ENCODE measurements at regions not wholly inside any gene's neighbourhood (a gene's known extent, or its start where the extent isn't known, plus 50 kb on each side); places are given as distances from the start of the nearest gene placed in this dataset.

DNA sequence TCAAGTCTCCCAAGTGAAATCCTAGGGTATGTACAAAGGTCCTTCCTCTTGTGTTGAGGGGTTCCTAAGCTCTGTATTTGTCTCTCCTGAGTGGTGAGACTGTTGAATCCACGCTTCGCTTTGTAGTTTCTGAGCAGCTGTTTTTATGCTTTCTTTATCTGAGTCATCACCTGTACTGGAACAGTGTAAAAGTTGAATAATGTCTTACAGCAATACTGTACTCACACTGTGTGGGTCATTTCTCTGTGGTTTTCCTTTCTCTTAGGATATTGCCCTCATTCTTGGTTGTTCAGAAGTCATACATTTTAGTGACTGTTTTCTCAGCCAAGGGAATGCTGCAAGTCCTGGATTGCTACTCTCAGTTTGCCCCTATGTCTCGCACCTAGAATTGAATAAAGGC lies 1596.6 kb downstream of the SLITRK5 start:
- DNase-seq = no peak

DNA sequence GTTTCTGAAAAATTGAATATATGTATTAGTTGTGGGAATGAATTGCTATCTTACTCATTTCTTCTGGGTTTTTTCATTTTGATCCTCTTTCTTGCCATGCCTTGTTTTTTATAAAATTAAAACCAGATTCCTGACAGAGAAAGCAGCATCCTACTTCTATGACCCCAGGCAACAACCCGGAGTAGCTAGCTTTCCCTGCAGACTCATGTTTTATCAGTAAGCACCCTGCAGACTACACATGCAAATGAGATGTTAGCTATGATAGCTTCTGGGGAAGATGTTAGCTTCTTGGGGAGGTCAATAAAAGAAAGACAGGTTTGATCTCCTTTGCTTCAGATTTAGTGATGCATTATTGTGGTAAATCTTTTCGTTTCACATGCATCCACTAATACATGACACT lies 1598.6 kb downstream of the SLITRK5 start:
- DNase-seq = no peak

DNA sequence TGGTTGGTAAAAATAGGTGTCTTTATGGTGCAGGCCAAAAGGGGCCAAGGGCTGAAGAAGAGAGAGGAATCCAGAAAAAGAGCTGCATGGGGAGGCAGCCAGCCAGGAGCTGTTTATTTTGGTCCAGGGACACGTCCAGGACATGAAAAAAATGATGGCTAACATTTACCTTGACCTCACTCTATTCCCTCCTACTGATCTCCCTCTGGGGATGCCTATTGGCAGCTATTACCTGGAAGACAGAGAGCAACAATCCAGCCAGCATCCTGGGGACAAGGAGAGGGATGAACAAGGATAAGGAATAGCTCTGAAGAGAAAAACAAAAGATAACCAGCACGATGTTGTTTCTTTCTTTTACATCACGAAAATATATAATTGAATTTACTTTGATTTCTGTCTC lies 1599.6 kb downstream of the SLITRK5 start:
- no peak for DNase-seq

DNA sequence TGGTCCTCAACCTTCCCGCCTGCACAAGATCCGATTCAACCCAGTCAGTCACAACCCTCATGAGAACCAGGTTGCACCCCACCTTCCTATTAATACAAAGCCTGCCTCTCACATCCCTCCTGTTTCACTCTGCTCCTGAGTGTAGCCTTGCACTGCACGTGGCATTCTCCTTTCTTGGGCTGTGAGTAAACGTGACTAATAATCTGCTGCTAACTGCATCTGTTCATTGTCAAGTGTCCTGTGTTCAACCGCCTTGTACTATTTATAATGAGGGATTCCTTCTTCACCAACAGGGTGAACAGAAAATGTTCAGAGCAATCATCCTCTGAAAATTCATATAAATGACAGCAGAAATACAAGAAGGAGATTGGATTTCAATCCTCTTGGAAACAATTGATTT lies 1608.2 kb downstream of the SLITRK5 start:
- DNase-seq = no peak

DNA sequence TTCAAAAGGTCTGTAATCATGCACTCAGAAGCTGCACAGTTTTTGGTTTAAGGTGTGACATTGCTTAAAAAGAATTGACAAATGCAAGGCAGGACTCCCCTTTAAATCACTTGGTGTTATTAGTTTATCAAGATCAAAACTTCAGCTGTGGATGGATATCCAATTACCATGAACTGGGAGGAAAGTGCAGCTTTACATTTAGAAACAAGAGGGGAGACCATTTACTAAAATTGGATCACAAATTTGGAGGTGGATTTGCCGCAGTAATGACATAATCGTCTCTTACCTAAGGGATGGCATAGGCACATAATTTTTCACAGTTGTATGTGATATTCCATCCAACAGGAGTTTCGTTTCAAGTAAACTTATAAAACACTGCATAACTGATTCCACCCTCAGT lies 1610.2 kb downstream of the SLITRK5 start:
- DNase-seq = no peak

DNA sequence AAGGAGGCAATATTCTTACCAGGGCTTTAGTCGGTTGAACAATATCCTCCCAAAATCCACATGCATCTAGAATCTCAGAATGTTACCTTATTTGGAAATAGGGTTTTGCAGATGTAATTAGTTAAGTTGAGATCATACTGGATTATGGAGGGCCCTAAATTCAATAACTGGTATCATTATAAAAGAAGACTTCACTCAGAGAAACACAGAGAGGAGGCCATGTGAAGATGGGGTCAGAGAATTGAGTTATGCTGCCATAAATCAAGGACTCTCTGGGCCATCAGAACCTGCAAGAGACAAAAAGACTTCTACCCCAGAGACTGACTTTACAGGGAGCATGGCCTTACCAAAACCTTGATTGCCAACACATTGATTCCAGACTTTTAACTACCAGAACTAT lies 1611.1 kb downstream of the SLITRK5 start:
- DNase-seq = no peak

DNA sequence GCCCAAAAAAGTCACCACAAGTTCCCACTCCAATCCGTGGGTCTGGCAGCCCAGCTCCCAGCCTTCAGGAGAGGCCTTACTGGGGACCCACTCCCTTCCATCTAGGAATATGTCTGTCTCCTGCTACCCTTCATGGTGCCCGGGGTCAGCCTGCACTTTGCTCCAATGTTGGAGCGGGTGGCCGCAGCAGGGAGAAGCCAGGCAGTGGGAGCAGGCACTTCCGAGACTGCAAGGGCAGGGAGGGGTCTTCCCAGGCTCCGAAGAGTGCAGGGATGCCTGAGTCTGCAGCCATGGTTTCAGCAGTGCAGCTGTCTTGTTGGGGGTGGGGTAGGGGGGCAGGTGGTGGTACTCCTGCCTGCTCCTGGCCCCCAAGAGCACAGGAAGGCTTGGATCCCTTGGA lies 1616.2 kb downstream of the SLITRK5 start:
- DNase-seq = no peak

DNA sequence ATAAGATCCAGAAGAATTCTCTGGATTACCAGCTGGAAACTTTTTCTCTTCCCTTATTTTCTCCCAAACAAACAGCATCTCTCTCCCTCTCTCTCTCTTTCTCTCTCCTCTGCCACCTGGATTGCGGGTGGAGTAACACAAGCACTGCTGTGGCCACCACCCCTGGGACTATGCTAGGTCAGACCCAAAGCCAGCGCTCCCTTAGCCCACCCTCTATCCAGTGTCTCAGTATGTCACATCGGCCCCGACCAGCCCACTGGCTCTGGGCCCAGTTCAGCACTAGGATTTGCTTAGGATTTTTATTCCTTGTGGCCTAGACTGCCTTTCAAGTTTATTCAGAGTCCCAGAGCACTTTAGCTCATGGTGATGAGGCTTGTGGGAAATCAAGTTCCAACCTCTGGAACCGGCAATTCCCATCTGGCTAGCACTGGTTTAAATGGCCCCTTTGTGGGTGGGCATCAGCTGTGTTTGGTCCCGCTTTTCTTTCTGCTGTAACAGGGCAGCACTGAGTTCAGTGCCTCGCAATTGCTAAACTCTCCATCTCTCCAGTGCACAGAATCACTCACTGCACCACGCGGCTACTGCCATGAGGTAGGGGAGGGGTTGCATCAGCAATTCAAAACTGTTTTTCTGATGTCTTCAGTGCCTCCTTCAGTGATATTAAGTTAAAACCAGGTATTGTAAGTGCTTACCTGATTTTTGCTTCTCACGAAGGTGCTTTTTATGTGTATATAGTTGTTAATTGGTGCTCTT lies 1623.1 kb downstream of the SLITRK5 start:
- no peak for DNase-seq

DNA sequence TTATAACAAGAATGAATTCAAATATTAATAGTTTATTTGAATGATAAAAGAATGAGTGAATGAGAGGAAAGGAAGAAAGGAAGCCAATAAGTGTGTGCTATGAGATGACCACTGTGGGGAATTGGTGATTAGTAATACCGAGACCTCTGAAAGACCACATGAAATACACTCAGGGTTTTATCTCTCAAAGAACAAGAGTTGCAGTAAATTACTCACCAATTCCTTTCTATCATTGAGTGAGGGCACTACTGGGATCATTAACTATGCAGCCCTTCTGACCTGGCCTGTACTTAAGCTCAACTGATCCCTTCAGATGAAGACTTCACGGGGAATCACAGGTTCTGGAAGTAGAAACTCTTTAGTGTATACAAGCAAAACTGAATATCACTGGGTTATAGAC lies 1636.1 kb downstream of the SLITRK5 start:
- no peak for DNase-seq

DNA sequence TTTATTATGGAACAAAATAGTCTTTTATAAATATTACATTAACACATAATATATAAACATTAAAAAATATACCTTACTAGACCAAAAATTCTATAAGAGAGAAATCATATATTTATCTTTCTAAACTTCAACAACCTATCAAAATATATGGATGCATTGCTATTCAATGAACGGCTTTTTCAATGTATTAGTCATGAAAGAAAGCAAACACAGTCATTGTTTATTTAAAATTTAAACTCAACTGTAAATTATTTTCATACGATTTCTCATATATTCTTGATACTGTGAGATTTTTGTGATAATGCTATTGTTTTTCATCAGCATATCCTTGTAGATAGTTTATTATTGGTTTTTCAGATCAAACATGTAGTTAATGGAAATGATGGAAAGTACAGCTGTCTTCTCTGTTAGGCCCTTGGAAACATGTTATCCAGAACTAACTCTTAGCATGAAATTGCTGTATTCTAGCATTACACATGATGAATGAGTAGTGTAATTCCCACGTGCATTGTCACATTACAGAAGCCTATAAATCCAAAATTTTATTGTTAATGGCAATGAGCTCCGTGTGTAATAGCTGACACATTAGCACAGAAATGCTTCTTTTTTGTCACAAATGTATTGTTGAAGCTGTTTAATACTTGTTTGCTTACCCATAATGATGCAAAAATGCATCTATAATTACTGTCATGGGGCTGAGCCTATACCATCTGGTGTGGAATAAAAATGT lies 1639.9 kb downstream of the SLITRK5 start:
- DNase-seq = no peak

DNA sequence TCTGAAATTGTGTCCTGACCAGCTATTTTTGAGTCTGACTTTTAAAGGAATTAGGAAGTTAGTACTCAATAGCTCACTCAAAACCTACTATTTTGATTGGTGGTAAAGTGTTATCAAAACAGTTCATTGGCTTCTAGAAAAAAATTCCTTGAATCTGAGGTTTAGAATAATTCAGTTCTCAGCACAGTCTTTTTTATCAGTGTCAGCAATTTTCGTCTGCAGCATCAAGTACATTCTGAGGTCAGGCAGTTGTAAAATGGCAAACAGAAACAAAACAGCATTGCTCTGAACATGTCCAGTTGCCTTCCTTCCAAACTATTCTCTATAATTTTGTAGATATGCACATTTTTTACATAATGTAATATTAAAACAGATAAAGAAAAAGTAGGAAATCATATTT lies 1644.1 kb downstream of the SLITRK5 start:
- no peak for DNase-seq

DNA sequence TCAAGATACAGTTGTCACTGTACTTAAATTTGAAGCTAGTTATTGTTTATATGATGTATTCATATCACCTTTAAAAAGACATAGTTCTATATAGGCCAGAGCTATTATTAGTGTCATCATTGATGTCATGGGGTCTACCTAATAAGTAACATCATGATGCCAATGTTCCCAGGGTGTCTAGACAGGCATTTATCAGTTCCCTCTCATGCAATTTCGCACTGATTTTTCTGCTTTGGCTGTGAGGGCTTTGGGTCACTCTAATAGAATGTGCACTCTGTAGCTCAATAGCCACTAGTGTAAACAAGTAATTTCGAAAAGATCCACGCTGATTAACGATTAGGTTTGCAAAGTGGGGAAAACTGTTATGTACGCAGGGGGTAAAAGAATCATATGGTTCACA lies 1651.3 kb downstream of the SLITRK5 start:
- no peak for DNase-seq

DNA sequence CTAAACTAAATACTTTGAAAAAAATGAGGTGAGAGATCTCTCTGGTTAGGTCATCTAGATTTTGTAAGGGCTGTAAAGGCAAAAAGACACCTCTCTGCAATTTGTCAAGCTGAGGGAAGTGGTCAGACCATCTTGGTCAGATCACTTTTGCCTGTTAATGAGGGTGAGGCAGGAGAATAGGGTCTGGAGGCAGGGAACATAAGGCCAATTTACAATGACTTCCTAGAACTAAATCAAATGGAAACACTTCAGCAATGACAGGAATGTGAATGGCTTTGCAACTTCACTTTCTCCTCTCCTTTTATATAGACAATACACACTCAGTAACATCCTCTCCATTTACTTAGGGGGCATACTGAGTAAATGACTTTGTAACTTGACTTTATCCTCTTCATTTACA lies 1653.4 kb downstream of the SLITRK5 start:
- no peak for DNase-seq

DNA sequence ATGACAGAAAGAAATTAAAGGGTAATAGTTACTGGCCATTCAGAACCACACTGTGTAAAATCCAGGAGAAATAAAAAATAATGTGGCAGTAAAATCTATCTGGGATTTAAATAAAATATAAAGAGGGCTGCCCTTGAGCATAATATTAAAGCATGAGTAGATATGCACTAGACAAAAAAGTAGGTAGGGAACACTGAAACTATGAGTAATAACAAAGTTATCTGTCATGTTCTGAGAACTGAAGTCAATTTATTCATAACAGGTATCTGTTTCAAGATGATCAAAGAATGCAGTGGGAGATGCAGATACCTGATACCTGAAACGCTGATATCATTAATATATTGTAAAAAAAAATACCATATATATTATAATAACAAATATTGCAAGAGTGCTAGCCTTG lies 1672.0 kb downstream of the SLITRK5 start:
- no peak for DNase-seq

DNA sequence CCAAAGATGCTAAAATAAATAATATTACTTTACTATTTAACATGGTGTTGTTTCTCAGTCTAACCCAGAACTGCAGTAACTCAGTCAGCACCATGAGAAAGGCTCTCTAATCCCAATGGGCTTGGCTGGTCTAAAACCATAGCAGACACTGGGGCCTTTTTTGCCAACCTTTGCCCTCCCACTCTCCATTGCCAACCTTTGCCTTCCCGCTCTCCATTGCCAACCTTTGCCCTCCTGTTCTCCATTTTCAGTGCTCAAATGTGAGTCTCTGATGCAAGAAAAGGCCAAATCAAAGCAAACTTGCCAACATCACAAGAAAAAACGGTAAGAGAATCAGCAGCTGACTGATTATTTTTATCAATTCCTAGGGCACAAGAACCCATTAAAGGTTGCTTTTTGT lies 1681.2 kb downstream of the SLITRK5 start:
- no peak for DNase-seq

DNA sequence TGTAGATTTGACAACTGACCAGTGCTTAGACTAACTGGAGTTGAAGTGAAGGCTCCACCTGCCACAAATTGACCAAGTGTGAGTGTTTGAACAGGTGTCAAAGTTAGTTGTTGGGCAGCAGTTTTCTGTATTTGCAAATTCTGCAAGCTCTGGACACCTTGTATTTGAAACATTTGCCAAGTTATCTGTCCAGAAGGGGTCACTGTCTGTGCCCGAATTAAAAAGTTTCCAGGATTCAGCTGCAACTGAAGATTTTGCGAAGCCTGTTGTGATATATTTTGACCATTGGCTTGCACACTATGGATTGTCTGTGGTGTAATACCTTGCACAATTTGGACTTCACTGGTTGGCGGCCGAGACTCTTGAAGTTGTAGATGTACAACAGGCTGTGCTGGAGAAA lies 1690.7 kb downstream of the SLITRK5 start:
- DNase-seq = no peak

DNA sequence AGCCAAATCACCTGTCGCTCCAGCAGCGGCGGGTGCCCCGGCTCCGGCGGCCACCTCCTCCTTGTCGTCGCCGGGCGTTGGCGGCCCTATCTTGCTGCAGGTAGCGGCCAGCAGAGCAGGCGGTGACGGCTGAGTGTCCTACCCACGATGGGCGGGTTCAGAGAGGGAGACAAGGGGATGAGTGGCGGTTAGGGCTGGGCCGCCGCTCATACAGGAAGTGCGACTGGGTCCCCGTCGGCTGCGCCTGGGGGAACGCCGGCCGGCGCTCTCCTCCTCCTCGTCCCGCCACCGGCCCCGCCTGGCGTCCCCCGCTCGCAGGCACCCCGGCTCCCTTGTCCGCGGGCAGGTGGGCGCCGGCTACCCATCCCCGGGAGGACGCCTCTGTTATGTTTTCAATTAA lies 1692.0 kb downstream of the SLITRK5 start:
- no peak for DNase-seq

DNA sequence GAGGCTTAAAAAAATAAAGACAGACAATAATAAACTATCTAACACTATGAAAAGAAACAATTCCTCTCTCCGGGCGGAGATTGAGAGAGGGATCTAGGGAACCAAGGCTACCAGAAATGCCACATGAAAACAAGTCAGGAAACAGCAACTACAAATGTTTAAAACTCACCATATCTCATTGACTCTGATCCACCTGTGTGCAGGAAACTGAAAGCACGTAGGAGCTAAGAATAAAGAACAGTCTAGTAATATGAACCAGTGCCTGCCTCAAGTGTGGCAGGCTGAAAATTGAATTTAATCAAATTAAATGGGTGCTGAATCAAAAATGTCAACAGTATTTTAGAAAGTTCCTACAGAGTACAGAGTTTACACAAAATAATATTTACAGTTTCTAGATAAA lies 1701.0 kb downstream of the SLITRK5 start:
- no peak for DNase-seq

DNA sequence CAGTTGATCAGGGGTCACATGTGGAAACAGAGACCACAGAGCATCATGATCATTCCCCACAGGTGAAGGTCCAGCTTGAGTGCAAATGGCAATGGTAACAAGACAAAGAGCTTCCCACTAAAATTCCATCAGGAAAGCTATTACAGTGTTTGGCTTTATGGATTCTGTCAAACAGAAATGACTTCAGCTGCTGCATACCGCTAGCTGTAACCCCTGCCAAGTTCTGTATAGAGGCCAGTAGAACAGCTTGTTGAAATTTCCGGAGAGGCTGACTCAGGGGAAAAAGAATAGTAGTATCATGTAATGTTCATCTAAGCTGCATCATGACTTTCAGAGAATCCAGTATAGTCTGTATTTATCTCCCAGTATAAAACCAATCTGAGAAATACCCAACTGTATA lies 1704.7 kb downstream of the SLITRK5 start:
- DNase-seq = no peak

DNA sequence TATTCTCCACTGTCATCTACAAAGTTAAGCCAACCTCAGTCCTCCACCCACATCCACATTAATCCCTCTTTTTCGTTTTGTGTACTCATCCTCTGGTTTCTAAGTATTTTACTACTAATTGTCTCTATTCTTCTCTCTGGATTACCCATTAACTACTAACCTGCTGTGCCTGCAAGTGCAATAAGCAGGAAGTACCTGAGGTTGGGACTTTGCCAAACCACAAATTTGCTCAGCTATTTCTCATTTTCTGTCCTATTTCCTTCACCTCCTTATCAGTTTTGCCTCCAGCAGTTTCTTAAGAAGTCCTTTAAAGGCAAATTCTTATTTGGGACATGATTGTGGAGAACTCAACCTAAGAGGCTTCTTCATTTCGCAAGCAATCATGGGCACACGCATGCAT lies 1708.9 kb downstream of the SLITRK5 start:
- DNase-seq = peak; percentile 2

DNA sequence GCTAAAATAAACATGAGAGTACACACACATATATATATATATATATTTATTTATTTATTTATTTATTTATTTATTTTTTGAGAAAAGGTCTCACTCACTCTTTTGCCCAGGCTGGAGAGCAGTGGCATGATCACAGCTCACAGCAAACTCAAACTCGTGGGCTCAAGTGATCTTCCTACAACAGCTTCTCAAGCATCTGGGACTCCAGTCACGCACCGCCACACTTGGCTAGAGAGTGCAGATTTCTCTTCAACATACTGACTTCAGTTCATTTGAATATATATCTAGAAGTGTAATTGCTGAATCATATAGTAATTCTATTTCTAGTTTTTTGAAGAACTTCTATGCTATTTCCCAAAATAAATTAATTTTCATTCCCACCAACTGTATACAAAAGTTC lies 1711.8 kb downstream of the SLITRK5 start:
- no peak for DNase-seq

DNA sequence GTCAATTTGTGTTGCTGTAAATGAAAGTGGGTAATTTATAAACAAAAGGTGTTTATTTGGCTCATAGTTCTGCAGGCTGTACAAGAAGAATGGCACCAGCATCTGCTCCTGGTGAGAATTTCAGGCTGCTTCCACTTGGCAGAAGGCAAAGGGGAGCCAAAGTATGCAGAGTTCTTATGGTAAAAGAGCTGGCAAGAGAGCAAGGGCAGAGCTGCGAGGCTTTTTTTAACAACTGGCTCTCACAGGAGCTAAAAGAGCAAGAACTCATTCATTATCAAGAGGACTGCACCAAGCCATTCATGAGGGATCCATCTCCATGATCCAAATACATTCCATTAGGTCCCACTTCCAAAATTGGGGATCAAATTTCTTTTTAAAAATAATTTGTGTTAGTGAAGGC lies 1712.7 kb downstream of the SLITRK5 start:
- no peak for DNase-seq

DNA sequence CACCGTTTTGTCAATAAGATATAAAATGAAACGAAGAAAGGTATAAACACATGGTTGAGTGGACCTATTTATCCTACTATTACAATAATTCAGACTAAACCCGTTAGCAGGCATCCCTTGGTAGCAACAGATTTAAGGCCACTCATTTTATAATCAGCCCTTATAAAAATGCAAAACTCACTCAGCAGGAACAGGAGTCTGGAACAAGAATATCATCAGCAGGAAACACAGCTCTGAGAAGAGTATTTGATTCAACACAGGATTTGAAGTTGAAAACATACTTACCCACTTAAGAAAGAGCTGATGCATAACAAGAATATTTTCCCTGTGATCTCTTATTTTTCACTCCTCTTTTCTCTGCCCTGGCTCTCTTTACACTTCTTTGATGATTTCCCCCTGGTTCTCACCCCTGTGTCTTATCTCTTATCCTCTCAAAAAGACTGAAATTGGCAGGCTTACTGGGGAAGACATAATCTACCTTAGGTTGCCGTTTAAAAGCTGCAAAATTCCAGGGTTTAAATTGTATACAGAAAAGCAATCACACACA lies 1722.7 kb downstream of the SLITRK5 start:
- no peak for DNase-seq

DNA sequence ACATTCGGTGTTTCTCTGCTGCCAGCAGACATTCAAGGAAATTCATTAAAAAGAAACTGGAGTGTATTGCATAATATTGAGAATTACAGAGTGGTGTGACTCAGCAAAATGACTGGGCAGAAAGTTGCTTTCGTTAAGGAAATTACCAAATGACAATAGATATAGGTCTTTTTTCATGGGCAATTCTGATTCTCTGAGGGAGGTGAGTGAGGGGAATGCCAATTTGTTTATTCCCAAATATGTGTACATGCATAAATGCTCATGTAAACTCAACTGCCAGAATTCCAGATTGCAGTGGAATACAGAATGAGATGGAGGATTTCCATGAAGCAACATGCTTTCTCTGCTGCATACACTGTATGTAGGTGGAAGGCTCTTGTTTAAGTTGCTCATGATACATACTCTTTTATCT lies 1730.1 kb downstream of the SLITRK5 start:
- DNase-seq = peak; percentile 15

DNA sequence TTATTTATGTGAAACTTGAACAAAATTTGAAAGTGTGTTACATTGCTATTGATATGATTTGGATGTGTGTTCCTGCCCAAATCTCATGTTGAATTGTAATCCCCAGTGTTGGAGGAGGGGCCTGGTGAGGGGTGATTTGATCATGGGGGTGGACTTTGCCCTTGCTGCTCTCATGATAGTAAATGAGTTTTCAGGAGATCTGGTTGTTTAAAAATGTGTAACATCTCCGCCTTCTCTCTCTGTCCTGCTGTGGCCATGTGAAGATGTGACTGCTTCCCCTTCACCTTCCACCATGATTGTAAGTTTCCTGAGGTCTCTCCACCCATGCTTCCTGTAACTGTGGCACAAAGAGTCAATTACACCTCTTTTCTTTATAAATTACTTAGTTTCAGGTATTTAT lies 1731.0 kb downstream of the SLITRK5 start:
- DNase-seq = no peak
